ENCODE measurements at regions not wholly inside any gene's neighbourhood (a gene's known extent, or its start where the extent isn't known, plus 50 kb on each side); places are given as distances from the start of the nearest gene placed in this dataset.

GRCh38 chr20:19949195-19949867 lies 67.8 kb upstream of the NAA20 start:
- TF ChIP-seq, protein P1, sequence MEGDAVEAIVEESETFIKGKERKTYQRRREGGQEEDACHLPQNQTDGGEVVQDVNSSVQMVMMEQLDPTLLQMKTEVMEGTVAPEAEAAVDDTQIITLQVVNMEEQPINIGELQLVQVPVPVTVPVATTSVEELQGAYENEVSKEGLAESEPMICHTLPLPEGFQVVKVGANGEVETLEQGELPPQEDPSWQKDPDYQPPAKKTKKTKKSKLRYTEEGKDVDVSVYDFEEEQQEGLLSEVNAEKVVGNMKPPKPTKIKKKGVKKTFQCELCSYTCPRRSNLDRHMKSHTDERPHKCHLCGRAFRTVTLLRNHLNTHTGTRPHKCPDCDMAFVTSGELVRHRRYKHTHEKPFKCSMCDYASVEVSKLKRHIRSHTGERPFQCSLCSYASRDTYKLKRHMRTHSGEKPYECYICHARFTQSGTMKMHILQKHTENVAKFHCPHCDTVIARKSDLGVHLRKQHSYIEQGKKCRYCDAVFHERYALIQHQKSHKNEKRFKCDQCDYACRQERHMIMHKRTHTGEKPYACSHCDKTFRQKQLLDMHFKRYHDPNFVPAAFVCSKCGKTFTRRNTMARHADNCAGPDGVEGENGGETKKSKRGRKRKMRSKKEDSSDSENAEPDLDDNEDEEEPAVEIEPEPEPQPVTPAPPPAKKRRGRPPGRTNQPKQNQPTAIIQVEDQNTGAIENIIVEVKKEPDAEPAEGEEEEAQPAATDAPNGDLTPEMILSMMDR (IDR thresholded peaks at IDR 0.05): no peak
- no peak for TF ChIP-seq POLR2A (IDR thresholded peaks at IDR 0.05)

All from adrenal gland (tissue), 5 donors.